Mesenchymal stem cell (in vitro differentiated cells and primary cell): ENCODE measurements at regions not wholly inside any gene's neighbourhood (a gene's known extent, or its start where the extent isn't known, plus 50 kb on each side); places are given as distances from the start of the nearest gene placed in this dataset.
"Not testable (repeated sequence)": the region's sequence is repeated elsewhere in the genome, so short reads cannot be mapped to it uniquely, and the experiment has no call there.

Experiments
- DNase-seq: peaks from one replicate; pipeline ENCODE4 v3.0.0-alpha.2; 2013
- H2AFZ ChIP-seq: one replicate; pipeline ENCODE4 v1.6.1; 2013; ENCODE audit warnings: low read depth, mild to moderate bottlenecking, control low read depth, inconsistent platforms, low read length, moderate library complexity
- H2AK5ac ChIP-seq: 2 replicates; pipeline ENCODE4 v1.6.1; 2013; ENCODE audit warnings: low read length, moderate library complexity, mild to moderate bottlenecking, inconsistent platforms; ENCODE audit not compliant: severe bottlenecking
- H2BK120ac ChIP-seq: one replicate; pipeline ENCODE4 v1.6.1; 2013; ENCODE audit warnings: low read depth, mild to moderate bottlenecking, inconsistent platforms, low read length, moderate library complexity
- H2BK12ac ChIP-seq, 2 experiments: one replicate each; pipeline ENCODE4 v1.6.1; 2013; ENCODE audit warnings: inconsistent platforms in 2 of 2, low read length in 2 of 2, mild to moderate bottlenecking in 2 of 2, moderate library complexity in 2 of 2, control low read depth in 1 of 2
- H2BK15ac ChIP-seq: one replicate; pipeline ENCODE4 v1.6.1; 2013; ENCODE audit warnings: mild to moderate bottlenecking, low read depth, inconsistent platforms; ENCODE audit not compliant: poor library complexity, severe bottlenecking
- H2BK5ac ChIP-seq: 2 replicates; pipeline ENCODE4 v1.6.1; 2013; ENCODE audit warnings: low read depth, mild to moderate bottlenecking, low read length, control low read depth, inconsistent platforms; ENCODE audit not compliant: poor library complexity, severe bottlenecking
- H3K14ac ChIP-seq, 2 experiments: one replicate each; pipeline ENCODE4 v1.6.1; 2013; ENCODE audit warnings: inconsistent platforms in 2 of 2, low read length in 2 of 2, control low read depth in 1 of 2, mild to moderate bottlenecking in 1 of 2, moderate library complexity in 1 of 2
- H3K18ac ChIP-seq, 2 experiments: one replicate each; pipeline ENCODE4 v1.6.1; 2013; ENCODE audit warnings: inconsistent platforms in 2 of 2, low read length in 2 of 2, control low read depth in 1 of 2, low read depth in 1 of 2, mild to moderate bottlenecking in 1 of 2
- H3K23ac ChIP-seq, 2 experiments: one replicate each; pipeline ENCODE4 v1.6.1; 2013; ENCODE audit warnings: inconsistent platforms in 2 of 2, low read length in 2 of 2, mild to moderate bottlenecking in 2 of 2, moderate library complexity in 2 of 2, control low read depth in 1 of 2
- H3K27ac ChIP-seq: 2 replicates; pipeline ENCODE4 v1.5.1; 2013; ENCODE audit warnings: mild to moderate bottlenecking, moderate library complexity, low read length, control low read depth, inconsistent platforms; ENCODE audit not compliant: poor library complexity, severe bottlenecking
- H3K27me3 ChIP-seq, 2 experiments: 2 replicates each; pipeline versions ENCODE4 v1.6.1 to v1.7.0; 2013; ENCODE audit warnings: low read length in 2 of 2, mild to moderate bottlenecking in 2 of 2, moderate library complexity in 2 of 2, control low read depth in 1 of 2, inconsistent platforms in 1 of 2; ENCODE audit not compliant: control insufficient read depth in 1 of 2, insufficient read depth in 1 of 2
- H3K36me3 ChIP-seq, 2 experiments: 2 replicates each; pipeline versions ENCODE4 v1.6.1 to v1.7.0; 2013; ENCODE audit warnings: low read length in 2 of 2, control low read depth in 1 of 2, inconsistent platforms in 1 of 2, low read depth in 1 of 2, mild to moderate bottlenecking in 1 of 2; ENCODE audit not compliant: insufficient read depth in 2 of 2, control insufficient read depth in 1 of 2
- H3K4ac ChIP-seq, 2 experiments: one replicate each; pipeline ENCODE4 v1.6.1; 2013; ENCODE audit warnings: inconsistent platforms in 2 of 2, low read length in 2 of 2, mild to moderate bottlenecking in 2 of 2, moderate library complexity in 2 of 2, control low read depth in 1 of 2, low read depth in 1 of 2
- H3K4me1 ChIP-seq: 2 replicates; pipeline ENCODE4 v1.6.1; 2013; ENCODE audit warnings: low read depth, low read length, control low read depth; ENCODE audit not compliant: control insufficient read depth, insufficient read depth
- H3K4me2 ChIP-seq: 2 replicates; pipeline ENCODE4 v1.6.1; 2013; ENCODE audit warnings: low read length, mild to moderate bottlenecking, inconsistent platforms; ENCODE audit not compliant: poor library complexity, severe bottlenecking
- H3K4me3 ChIP-seq, 2 experiments: 2 replicates each; pipeline versions ENCODE4 v1.5.1 to v1.7.0; 2013; ENCODE audit warnings: low read length in 2 of 2, mild to moderate bottlenecking in 2 of 2, control low read depth in 1 of 2, low read depth in 1 of 2; ENCODE audit not compliant: insufficient read depth in 1 of 2
- H3K79me1 ChIP-seq: replicated peaks from 2 replicates; pipeline ENCODE4 v1.6.1; 2013; ENCODE audit warnings: mild to moderate bottlenecking, control low read depth, low read length, inconsistent platforms; ENCODE audit not compliant: poor library complexity, severe bottlenecking
- H3K9ac ChIP-seq: 2 replicates; pipeline ENCODE4 v1.7.0; 2013; ENCODE audit warnings: mild to moderate bottlenecking, low read length, moderate library complexity
- H3K9me3 ChIP-seq: 2 replicates; pipeline ENCODE4 v1.7.0; 2013; ENCODE audit warnings: mild to moderate bottlenecking, low read length; ENCODE audit not compliant: control insufficient read depth
- H4K8ac ChIP-seq: one replicate; pipeline ENCODE4 v1.6.1; 2013; ENCODE audit warnings: inconsistent platforms, mild to moderate bottlenecking, low read length, moderate library complexity
- H4K91ac ChIP-seq: one replicate; pipeline ENCODE4 v1.6.1; 2013; ENCODE audit warnings: mild to moderate bottlenecking, low read length, inconsistent platforms
- WGBS: methylation state at CpG from one replicate; pipeline ENCODE4 v1.1.7; 2013; ENCODE audit warnings: mixed read lengths; 5-methylcytosine and 5-hydroxymethylcytosine counted together

- H3K36me3 ChIP-seq, result no peaks in the 10 kb centered on the region
- no peak overlapping the region for H2BK12ac ChIP-seq
- no peak overlapping the region for H3K4me2 ChIP-seq
- H2BK5ac ChIP-seq, result no peak overlapping the region
- H3K27me3 ChIP-seq, result no peaks in the 10 kb centered on the region
- H2BK15ac ChIP-seq, result no peak overlapping the region
- no peak overlapping the region for H2AFZ ChIP-seq
- no peak overlapping the region for H2BK120ac ChIP-seq
- H3K4ac ChIP-seq, result no peak overlapping the region
- DNase-seq, result no peak
- no peak overlapping the region for H4K8ac ChIP-seq
- WGBS, result 95% methylated on average over 5 of the region's 9 CpGs
- H3K9me3 ChIP-seq, result no peaks in the 10 kb centered on the region
- H3K79me1 ChIP-seq, result peaks cover 12% of the 10 kb centered on the region
- H3K27ac ChIP-seq, result no peak overlapping the region
- H4K91ac ChIP-seq, result no peak overlapping the region
- no peak overlapping the region for H3K23ac ChIP-seq
- H3K4me1 ChIP-seq, result peaks cover 8% of the 10 kb centered on the region
- no peak overlapping the region for H3K9ac ChIP-seq
- H3K14ac ChIP-seq, result no peak overlapping the region
- H3K18ac ChIP-seq, result no peak overlapping the region
- peak overlapping the region; percentile 92 for H2AK5ac ChIP-seq
- no peak overlapping the region for H3K4me3 ChIP-seq
Observed at GRCh38 chr7:32659853-32660252, 164.6 kb downstream of the AVL9 start.

- H3K4me1 ChIP-seq, result peaks cover 8% of the 10 kb centered on the region
- WGBS, result 86% methylated on average over 2 of the region's 2 CpGs
- peak overlapping the region; percentile 87 for H2AK5ac ChIP-seq
- H3K18ac ChIP-seq, result no peak overlapping the region
- no peak overlapping the region for H3K4me3 ChIP-seq
- no peaks in the 10 kb centered on the region for H3K27me3 ChIP-seq
- peak overlapping the region; percentile 82 for H3K27ac ChIP-seq
- no peak overlapping the region for H4K91ac ChIP-seq
- no peak overlapping the region for H2BK120ac ChIP-seq
- no peaks in the 10 kb centered on the region for H3K9me3 ChIP-seq
- no peaks in the 10 kb centered on the region for H3K36me3 ChIP-seq
- H2BK12ac ChIP-seq, result no peak overlapping the region
- H2AFZ ChIP-seq, result no peak overlapping the region
- H2BK15ac ChIP-seq, result no peak overlapping the region
- H3K4ac ChIP-seq, result no peak overlapping the region
- no peak overlapping the region for H3K4me2 ChIP-seq
- no peak overlapping the region for H4K8ac ChIP-seq
- no peak overlapping the region for H2BK5ac ChIP-seq
- H3K14ac ChIP-seq, result no peak overlapping the region
- H3K79me1 ChIP-seq, result peaks cover 10% of the 10 kb centered on the region
- H3K23ac ChIP-seq, result no peak overlapping the region
- H3K9ac ChIP-seq, result no peak overlapping the region
- DNase-seq, result no peak
Observed at GRCh38 chr7:32658467-32658869, 163.2 kb downstream of the AVL9 start.

- Histone ChIP-seq H2BK12ac (no peak overlapping the region), H3K79me1 (peaks cover 10% of the 10 kb centered on the region), H2BK15ac (no peak overlapping the region), H4K91ac (no peak overlapping the region), H3K9ac (no peak overlapping the region), H3K9me3 (no peaks in the 10 kb centered on the region), H3K27ac (peak overlapping the region; percentile 84), H3K4me1 (peaks cover 8% of the 10 kb centered on the region), H2BK120ac (no peak overlapping the region), H3K27me3 (no peaks in the 10 kb centered on the region), H4K8ac (no peak overlapping the region), H3K4ac (no peak overlapping the region), H3K18ac (no peak overlapping the region), H2BK5ac (no peak overlapping the region), H3K14ac (no peak overlapping the region), H3K4me3 (no peak overlapping the region), H3K4me2 (no peak overlapping the region), H2AK5ac (no peak overlapping the region), H2AFZ (no peak overlapping the region), H3K36me3 (no peaks in the 10 kb centered on the region), H3K23ac (no peak overlapping the region)
- WGBS, result 86% methylated on average over 6 of the region's 7 CpGs
- no peak for DNase-seq
Observed at GRCh38 chr7:32658034-32658433, 162.7 kb downstream of the AVL9 start.

- not testable (repeated sequence) for H3K4ac ChIP-seq, H3K18ac ChIP-seq, H4K91ac ChIP-seq, H2BK12ac ChIP-seq, H3K4me2 ChIP-seq, H3K9ac ChIP-seq, DNase-seq, H3K9me3 ChIP-seq, H3K36me3 ChIP-seq, H2AK5ac ChIP-seq, H3K79me1 ChIP-seq, H2BK5ac ChIP-seq, H3K27me3 ChIP-seq, H3K4me1 ChIP-seq, H2BK15ac ChIP-seq, H3K4me3 ChIP-seq, H4K8ac ChIP-seq, H2AFZ ChIP-seq, H2BK120ac ChIP-seq, H3K23ac ChIP-seq, H3K27ac ChIP-seq, H3K14ac ChIP-seq
- no CpG with 5 or more reads among the region's 1 CpG for WGBS
Observed at GRCh38 chr7:32654549-32654948, 159.3 kb downstream of the AVL9 start.
